AG04450 (cell line): ENCODE measurements at regions not wholly inside any gene's neighbourhood (a gene's known extent, or its start where the extent isn't known, plus 50 kb on each side); places are given as distances from the start of the nearest gene placed in this dataset.

Experiments used
- CTCF ChIA-PET: fragments of 300-600, 350-600 bp; formaldehyde crosslinking; extraction: SDS; loops from one replicate; lab custom pipeline; 2022; ENCODE audit warnings: antibody characterized with exemption, inconsistent platforms; lab: Charles Lee
- POLR2A ChIA-PET: fragments of 350-600 bp; formaldehyde crosslinking; extraction: SDS; loops from one replicate; lab custom pipeline; 2021; ENCODE audit warnings: antibody characterized with exemption, inconsistent platforms; lab: Yijun Ruan, JAX
- DNase-seq: peaks from one replicate; pipeline ENCODE4 v3.0.0-alpha.2; 2011; ENCODE audit warnings: low read depth, low spot score
- H3K27ac ChIP-seq: one replicate; pipeline ENCODE4 v1.5.1; 2012; ENCODE audit warnings: low read depth, low read length, control low read depth
- H3K27me3 ChIP-seq: one replicate; pipeline ENCODE4 v1.6.0; 2012; ENCODE audit warnings: low read length; ENCODE audit not compliant: control insufficient read depth, insufficient read depth
- H3K4me3 ChIP-seq: 2 replicates; pipeline ENCODE4 v1.5.1; 2011; ENCODE audit warnings: mild to moderate bottlenecking, low read depth, low read length, control low read depth
- H3K9me3 ChIP-seq: 2 replicates; pipeline ENCODE4 v1.5.1; 2012; ENCODE audit warnings: low read length; ENCODE audit not compliant: control insufficient read depth, insufficient read depth
- TF ChIP-seq, protein P1 (sequence below): IDR thresholded peaks from 2 replicates; pipeline ENCODE4 v1.5.1; 2011; ENCODE audit warnings: low read depth, low read length, control low read depth, inconsistent platforms

DNA sequence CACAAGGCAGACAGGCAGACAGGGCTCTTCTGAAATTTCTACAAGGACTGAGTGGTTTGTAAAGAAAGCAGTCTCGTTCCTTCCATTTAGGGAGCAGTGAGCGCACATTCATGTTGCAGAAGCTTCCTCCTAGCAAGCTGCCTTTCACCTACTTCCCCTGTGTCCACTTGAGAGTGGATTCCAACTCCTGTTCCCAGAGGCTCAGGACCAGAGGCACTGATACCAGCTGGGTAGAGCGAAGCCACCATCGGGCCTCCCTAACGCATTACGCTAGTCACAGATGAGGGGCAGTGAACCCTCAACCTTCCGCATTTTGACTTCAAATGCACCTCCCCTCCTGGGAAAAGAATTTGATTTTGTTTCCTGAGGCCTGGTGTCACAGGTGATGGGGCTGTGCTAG lies 215.8 kb downstream of the SIPA1L2 start:
- TF ChIP-seq, protein P1, sequence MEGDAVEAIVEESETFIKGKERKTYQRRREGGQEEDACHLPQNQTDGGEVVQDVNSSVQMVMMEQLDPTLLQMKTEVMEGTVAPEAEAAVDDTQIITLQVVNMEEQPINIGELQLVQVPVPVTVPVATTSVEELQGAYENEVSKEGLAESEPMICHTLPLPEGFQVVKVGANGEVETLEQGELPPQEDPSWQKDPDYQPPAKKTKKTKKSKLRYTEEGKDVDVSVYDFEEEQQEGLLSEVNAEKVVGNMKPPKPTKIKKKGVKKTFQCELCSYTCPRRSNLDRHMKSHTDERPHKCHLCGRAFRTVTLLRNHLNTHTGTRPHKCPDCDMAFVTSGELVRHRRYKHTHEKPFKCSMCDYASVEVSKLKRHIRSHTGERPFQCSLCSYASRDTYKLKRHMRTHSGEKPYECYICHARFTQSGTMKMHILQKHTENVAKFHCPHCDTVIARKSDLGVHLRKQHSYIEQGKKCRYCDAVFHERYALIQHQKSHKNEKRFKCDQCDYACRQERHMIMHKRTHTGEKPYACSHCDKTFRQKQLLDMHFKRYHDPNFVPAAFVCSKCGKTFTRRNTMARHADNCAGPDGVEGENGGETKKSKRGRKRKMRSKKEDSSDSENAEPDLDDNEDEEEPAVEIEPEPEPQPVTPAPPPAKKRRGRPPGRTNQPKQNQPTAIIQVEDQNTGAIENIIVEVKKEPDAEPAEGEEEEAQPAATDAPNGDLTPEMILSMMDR = no peak
- H3K4me3 ChIP-seq = no peak overlapping the region
- peaks cover 4% of the 10 kb centered on the region; the same call in 1 of the 2 replicates for H3K9me3 ChIP-seq
- no peaks in the 10 kb centered on the region for H3K27me3 ChIP-seq
- ChIA-PET POLR2A (no interaction called here), CTCF (no interaction called here)
- H3K27ac ChIP-seq = peak overlapping the region; percentile 25
- no peak for DNase-seq

DNA sequence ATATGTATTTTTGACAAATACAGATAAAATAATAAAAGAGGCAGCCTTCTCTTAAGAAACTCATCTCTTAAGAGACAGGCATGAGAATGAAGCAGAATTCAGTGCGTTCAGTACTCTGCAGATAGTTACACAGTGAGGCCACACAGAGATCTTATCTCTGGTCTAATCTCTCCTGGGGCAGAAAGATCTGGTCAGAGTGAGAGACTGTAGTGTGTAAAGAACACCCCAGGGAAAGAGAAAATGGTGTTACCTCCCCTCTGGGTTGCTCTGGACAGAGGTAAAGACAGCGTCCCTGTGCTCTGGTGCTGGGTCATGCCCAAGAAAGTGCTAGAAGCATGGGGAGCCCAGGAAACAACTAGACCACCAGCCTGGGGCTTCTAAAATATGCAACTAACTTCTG lies 216.3 kb downstream of the SIPA1L2 start:
- TF ChIP-seq, protein P1 = no peak
- Histone ChIP-seq H3K4me3 (no peak overlapping the region), H3K9me3 (peaks cover 4% of the 10 kb centered on the region; the same call in 1 of the 2 replicates), H3K27me3 (no peaks in the 10 kb centered on the region), H3K27ac (peak overlapping the region; percentile 25)
- ChIA-PET POLR2A (no interaction called here), CTCF (no interaction called here)
- no peak for DNase-seq

DNA sequence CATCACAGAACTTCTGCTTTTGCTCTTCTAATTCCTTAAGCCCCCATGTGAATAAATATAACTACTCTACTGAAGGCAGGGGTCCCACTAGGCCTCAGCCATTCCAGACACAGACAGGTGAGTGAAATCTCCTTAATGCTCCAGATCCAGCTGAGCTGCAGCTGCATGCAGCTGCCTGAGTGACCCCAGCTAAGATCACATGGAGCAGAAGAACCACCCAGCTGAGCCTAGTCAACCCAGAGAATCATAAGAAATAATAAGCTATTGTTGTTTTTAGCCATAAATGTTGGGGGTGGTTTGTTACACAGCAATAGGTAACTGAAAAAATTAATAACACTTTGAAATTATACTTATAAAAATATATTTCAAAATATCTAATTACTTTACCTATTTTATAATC lies 220.3 kb downstream of the SIPA1L2 start:
- CTCF ChIA-PET = no interaction called here
- H3K9me3 ChIP-seq = peaks cover 4% of the 10 kb centered on the region; the same call in 1 of the 2 replicates
- no peaks in the 10 kb centered on the region for H3K27me3 ChIP-seq
- no peak overlapping the region for H3K4me3 ChIP-seq
- POLR2A ChIA-PET = no interaction called here
- DNase-seq = no peak
- TF ChIP-seq, protein P1 = no peak
- H3K27ac ChIP-seq = no peak overlapping the region

DNA sequence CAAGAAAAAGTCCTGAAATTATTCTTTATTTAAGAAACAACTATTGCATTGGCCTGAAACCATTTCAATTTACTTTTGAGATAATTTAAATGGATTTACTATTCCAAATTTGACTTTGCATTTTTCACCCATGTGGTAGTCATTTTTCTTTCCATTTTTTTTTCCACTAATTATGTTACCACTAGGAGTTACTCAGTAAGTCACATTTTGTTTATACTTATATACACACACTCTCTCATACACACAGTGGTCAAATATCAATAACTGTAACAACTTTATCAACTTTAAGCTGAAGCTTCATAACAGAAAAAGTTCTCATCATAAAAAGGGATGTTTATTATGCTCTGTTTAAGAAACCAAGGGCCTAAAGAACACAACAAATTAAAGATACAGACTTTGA lies 222.8 kb downstream of the SIPA1L2 start:
- TF ChIP-seq, protein P1 = no peak
- Histone ChIP-seq H3K27ac (no peak overlapping the region), H3K4me3 (no peak overlapping the region), H3K27me3 (no peaks in the 10 kb centered on the region), H3K9me3 (peaks cover 4% of the 10 kb centered on the region; the same call in 1 of the 2 replicates)
- ChIA-PET POLR2A (no interaction called here), CTCF (no interaction called here)
- DNase-seq = no peak

DNA sequence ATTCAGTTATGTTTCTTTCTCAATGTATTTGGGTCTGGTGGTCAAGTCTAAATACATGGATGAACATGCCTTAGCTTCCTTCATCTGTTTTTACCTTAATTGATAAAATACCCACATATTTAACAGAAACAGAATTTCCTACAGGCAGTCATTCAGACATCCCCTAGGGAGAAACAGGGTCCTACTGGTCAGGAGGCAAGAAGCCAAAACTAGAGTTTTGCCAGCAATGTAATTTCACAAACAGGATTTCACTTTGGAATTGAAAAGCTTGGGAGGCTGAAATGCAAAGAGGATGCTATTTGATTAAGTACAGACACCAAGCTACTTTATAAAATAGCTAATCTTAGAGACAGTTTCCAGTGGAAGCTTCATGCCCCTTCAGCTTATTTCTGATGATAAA lies 224.2 kb downstream of the SIPA1L2 start:
- Histone ChIP-seq H3K9me3 (peaks cover 4% of the 10 kb centered on the region; the same call in 1 of the 2 replicates), H3K4me3 (no peak overlapping the region), H3K27ac (no peak overlapping the region), H3K27me3 (no peaks in the 10 kb centered on the region)
- ChIA-PET CTCF (interaction anchor here (0.5 kb wide), 1 partner anchor 16 kb away, joined by 3 read pairs; no protein-coding TSS in a partner anchor), POLR2A (no interaction called here)
- TF ChIP-seq, protein P1 = no peak
- no peak for DNase-seq
